ENCODE measurements at regions not wholly inside any gene's neighbourhood (a gene's known extent, or its start where the extent isn't known, plus 50 kb on each side); places are given as distances from the start of the nearest gene placed in this dataset.

GRCh38 chr2:149648282-149649030, 60.9 kb upstream of the MMADHC start:
- TF ChIP-seq, protein P1, sequence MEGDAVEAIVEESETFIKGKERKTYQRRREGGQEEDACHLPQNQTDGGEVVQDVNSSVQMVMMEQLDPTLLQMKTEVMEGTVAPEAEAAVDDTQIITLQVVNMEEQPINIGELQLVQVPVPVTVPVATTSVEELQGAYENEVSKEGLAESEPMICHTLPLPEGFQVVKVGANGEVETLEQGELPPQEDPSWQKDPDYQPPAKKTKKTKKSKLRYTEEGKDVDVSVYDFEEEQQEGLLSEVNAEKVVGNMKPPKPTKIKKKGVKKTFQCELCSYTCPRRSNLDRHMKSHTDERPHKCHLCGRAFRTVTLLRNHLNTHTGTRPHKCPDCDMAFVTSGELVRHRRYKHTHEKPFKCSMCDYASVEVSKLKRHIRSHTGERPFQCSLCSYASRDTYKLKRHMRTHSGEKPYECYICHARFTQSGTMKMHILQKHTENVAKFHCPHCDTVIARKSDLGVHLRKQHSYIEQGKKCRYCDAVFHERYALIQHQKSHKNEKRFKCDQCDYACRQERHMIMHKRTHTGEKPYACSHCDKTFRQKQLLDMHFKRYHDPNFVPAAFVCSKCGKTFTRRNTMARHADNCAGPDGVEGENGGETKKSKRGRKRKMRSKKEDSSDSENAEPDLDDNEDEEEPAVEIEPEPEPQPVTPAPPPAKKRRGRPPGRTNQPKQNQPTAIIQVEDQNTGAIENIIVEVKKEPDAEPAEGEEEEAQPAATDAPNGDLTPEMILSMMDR (IDR thresholded peaks at IDR 0.05), result no peak
- no peak for TF ChIP-seq SIN3A (IDR thresholded peaks at IDR 0.05; ENCODE audit: borderline replicate concordance, insufficient read depth, low read depth, low read length)
